GM23338 (cell line): ENCODE measurements at regions not wholly inside any gene's neighbourhood (a gene's known extent, or its start where the extent isn't known, plus 50 kb on each side); places are given as distances from the start of the nearest gene placed in this dataset.

ENCODE experiments used
- ATAC-seq: fragments of 200-7000 bp; cut with Tn5 transposase; 3 replicates; pipeline ENCODE4 v1.9.1; 2020
- DNase-seq: peaks from one replicate; pipeline ENCODE4 v3.0.0-alpha.2; 2015; ENCODE audit warnings: low spot score
- H2AFZ ChIP-seq: fragments of 200-600 bp; sonication (generic); 2 replicates; pipeline ENCODE4 v1.8.0; 2016; ENCODE audit warnings: antibody characterized with exemption, mild to moderate bottlenecking, moderate library complexity
- H3F3A ChIP-seq: fragments of 200-600 bp; sonication (generic); replicated peaks from 2 replicates; pipeline ENCODE4 v1.8.0; 2017; ENCODE audit warnings: antibody characterized with exemption, mixed run types, low read depth
- H3K27ac ChIP-seq: fragments of 200-600 bp; sonication (generic); 2 replicates; pipeline ENCODE4 v1.6.1; 2016; ENCODE audit warnings: low read depth
- H3K27me3 ChIP-seq: fragments of 200-600 bp; sonication (generic); 2 replicates; pipeline ENCODE4 v1.8.0; 2016; ENCODE audit warnings: mild to moderate bottlenecking, mixed run types, moderate library complexity; ENCODE audit not compliant: insufficient read depth
- H3K36me3 ChIP-seq: fragments of 200-600 bp; sonication (generic); 2 replicates; pipeline ENCODE4 v1.8.0; 2016; ENCODE audit warnings: mild to moderate bottlenecking; ENCODE audit not compliant: insufficient read depth
- H3K4me1 ChIP-seq: fragments of 200-600 bp; sonication (generic); 2 replicates; pipeline ENCODE4 v1.8.0; 2016; ENCODE audit warnings: mild to moderate bottlenecking, moderate library complexity; ENCODE audit not compliant: insufficient read depth
- H3K4me2 ChIP-seq: fragments of 200-600 bp; sonication (generic); 2 replicates; pipeline ENCODE4 v1.7.1; 2017; ENCODE audit warnings: mixed run types
- H3K4me3 ChIP-seq: fragments of 200-600 bp; sonication (generic); 2 replicates; pipeline ENCODE4 v1.6.1; 2016; ENCODE audit warnings: mixed run types
- H3K79me2 ChIP-seq: fragments of 200-600 bp; sonication (generic); replicated peaks from 2 replicates; pipeline ENCODE4 v1.8.0; 2017; ENCODE audit warnings: mild to moderate bottlenecking; ENCODE audit not compliant: insufficient read depth
- H3K9me2 ChIP-seq: fragments of 200-600 bp; sonication (generic); 2 replicates; pipeline ENCODE4 v1.8.0; 2017; ENCODE audit not compliant: insufficient read depth
- H4K20me1 ChIP-seq: fragments of 200-600 bp; sonication (generic); replicated peaks from 2 replicates; pipeline ENCODE4 v1.8.0; 2017; ENCODE audit warnings: mild to moderate bottlenecking; ENCODE audit not compliant: insufficient read depth
- H3K27ac Mint-ChIP-seq: 2 replicates; pipeline ENCODE4 v1.8.0; 2020; ENCODE audit warnings: inconsistent platforms, mild to moderate bottlenecking, moderate library complexity, mixed read lengths
- H3K27me3 Mint-ChIP-seq: 3 replicates; pipeline ENCODE4 v1.8.0; 2022; ENCODE audit warnings: low read depth, mild to moderate bottlenecking, moderate library complexity, mixed read lengths, inconsistent platforms; ENCODE audit not compliant: insufficient read depth, poor library complexity
- H3K36me3 Mint-ChIP-seq: 3 replicates; pipeline ENCODE4 v1.8.0; 2021; ENCODE audit warnings: low read depth, mild to moderate bottlenecking, inconsistent platforms, moderate library complexity, mixed read lengths
- H3K4me1 Mint-ChIP-seq: 3 replicates; pipeline ENCODE4 v1.8.0; 2020; ENCODE audit warnings: mild to moderate bottlenecking, inconsistent platforms, mixed read lengths
- H3K4me3 Mint-ChIP-seq: 3 replicates; pipeline ENCODE4 v1.8.0; 2021; ENCODE audit warnings: moderate library complexity, mild to moderate bottlenecking, inconsistent platforms, mixed read lengths
- H3K9me3 Mint-ChIP-seq: 3 replicates; pipeline ENCODE4 v1.8.0; 2020; ENCODE audit warnings: moderate library complexity, mild to moderate bottlenecking, inconsistent platforms, mixed read lengths
- EZH2 ChIP-seq: fragments of 200-600 bp; sonication (generic); IDR thresholded peaks from one replicate; pipeline ENCODE4 v1.8.0; 2017; ENCODE audit warnings: antibody characterized with exemption, mild to moderate bottlenecking, low read depth; ENCODE audit not compliant: unreplicated experiment
- EZH2phosphoT487 ChIP-seq: fragments of 200-600 bp; sonication (generic); IDR thresholded peaks from one replicate; pipeline ENCODE4 v1.8.1; 2018; ENCODE audit warnings: antibody characterized with exemption; ENCODE audit not compliant: unreplicated experiment
- POLR2AphosphoS5 ChIP-seq: IDR thresholded peaks from 2 replicates; pipeline ENCODE4 v1.6.1; 2016; ENCODE audit warnings: antibody characterized with exemption, low read depth
- TF ChIP-seq, protein P1 (sequence below): fragments of 250-450 bp; sonication (Bioruptor Pico); IDR thresholded peaks from 2 replicates; pipeline ENCODE4 v1.5.0; 2020; ENCODE audit warnings: mild to moderate bottlenecking, moderate library complexity
- TF ChIP-seq, protein P2 (sequence below): IDR thresholded peaks from 2 replicates; pipeline ENCODE4 v1.6.1; 2016; ENCODE audit warnings: antibody characterized with exemption
- TF ChIP-seq, protein P3 (sequence below): IDR thresholded peaks from one replicate; pipeline ENCODE4 v1.6.1; 2018; ENCODE audit warnings: antibody characterized with exemption; ENCODE audit not compliant: unreplicated experiment

DNA sequence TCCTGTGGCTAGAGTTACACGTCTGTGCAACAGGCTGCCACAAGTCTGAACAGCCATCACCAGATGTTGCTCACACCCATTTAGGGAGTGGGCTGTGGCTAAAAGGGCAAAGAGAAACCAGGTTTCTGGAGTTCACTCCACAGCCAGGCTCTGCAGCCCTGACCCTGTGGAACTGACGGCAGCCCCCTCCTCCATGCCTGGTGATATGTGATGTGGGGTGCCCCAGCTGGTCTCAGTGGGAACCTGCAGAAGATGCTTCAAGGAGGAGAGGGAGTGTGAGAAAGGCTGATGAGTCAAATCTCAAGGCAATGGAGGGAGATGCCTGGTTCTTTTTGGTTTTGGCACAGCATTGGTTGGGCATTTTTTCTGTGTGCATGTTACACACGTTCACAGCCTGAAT, 130.6 kb downstream of the TPRA1 start (continued):
- TF ChIP-seq, protein P1, sequence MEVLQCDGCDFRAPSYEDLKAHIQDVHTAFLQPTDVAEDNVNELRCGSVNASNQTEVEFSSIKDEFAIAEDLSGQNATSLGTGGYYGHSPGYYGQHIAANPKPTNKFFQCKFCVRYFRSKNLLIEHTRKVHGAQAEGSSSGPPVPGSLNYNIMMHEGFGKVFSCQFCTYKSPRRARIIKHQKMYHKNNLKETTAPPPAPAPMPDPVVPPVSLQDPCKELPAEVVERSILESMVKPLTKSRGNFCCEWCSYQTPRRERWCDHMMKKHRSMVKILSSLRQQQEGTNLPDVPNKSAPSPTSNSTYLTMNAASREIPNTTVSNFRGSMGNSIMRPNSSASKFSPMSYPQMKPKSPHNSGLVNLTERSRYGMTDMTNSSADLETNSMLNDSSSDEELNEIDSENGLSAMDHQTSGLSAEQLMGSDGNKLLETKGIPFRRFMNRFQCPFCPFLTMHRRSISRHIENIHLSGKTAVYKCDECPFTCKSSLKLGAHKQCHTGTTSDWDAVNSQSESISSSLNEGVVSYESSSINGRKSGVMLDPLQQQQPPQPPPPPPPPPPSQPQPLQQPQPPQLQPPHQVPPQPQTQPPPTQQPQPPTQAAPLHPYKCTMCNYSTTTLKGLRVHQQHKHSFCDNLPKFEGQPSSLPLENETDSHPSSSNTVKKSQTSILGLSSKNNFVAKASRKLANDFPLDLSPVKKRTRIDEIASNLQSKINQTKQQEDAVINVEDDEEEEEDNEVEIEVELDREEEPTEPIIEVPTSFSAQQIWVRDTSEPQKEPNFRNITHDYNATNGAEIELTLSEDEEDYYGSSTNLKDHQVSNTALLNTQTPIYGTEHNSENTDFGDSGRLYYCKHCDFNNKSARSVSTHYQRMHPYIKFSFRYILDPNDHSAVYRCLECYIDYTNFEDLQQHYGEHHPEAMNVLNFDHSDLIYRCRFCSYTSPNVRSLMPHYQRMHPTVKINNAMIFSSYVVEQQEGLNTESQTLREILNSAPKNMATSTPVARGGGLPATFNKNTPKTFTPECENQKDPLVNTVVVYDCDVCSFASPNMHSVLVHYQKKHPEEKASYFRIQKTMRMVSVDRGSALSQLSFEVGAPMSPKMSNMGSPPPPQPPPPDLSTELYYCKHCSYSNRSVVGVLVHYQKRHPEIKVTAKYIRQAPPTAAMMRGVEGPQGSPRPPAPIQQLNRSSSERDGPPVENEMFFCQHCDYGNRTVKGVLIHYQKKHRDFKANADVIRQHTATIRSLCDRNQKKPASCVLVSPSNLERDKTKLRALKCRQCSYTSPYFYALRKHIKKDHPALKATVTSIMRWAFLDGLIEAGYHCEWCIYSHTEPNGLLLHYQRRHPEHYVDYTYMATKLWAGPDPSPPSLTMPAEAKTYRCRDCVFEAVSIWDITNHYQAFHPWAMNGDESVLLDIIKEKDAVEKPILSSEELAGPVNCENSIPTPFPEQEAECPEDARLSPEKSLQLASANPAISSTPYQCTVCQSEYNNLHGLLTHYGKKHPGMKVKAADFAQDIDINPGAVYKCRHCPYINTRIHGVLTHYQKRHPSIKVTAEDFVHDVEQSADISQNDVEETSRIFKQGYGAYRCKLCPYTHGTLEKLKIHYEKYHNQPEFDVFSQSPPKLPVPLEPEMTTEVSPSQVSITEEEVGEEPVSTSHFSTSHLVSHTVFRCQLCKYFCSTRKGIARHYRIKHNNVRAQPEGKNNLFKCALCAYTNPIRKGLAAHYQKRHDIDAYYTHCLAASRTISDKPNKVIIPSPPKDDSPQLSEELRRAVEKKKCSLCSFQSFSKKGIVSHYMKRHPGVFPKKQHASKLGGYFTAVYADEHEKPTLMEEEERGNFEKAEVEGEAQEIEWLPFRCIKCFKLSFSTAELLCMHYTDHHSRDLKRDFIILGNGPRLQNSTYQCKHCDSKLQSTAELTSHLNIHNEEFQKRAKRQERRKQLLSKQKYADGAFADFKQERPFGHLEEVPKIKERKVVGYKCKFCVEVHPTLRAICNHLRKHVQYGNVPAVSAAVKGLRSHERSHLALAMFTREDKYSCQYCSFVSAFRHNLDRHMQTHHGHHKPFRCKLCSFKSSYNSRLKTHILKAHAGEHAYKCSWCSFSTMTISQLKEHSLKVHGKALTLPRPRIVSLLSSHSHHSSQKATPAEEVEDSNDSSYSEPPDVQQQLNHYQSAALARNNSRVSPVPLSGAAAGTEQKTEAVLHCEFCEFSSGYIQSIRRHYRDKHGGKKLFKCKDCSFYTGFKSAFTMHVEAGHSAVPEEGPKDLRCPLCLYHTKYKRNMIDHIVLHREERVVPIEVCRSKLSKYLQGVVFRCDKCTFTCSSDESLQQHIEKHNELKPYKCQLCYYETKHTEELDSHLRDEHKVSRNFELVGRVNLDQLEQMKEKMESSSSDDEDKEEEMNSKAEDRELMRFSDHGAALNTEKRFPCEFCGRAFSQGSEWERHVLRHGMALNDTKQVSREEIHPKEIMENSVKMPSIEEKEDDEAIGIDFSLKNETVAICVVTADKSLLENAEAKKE (CRISPR knock-in tag), result no peak
- TF ChIP-seq EZH2 (no peak), EZH2phosphoT487 (no peak), POLR2AphosphoS5 (no peak)
- TF ChIP-seq, protein P2, sequence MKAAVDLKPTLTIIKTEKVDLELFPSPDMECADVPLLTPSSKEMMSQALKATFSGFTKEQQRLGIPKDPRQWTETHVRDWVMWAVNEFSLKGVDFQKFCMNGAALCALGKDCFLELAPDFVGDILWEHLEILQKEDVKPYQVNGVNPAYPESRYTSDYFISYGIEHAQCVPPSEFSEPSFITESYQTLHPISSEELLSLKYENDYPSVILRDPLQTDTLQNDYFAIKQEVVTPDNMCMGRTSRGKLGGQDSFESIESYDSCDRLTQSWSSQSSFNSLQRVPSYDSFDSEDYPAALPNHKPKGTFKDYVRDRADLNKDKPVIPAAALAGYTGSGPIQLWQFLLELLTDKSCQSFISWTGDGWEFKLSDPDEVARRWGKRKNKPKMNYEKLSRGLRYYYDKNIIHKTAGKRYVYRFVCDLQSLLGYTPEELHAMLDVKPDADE, result no peak

DNA sequence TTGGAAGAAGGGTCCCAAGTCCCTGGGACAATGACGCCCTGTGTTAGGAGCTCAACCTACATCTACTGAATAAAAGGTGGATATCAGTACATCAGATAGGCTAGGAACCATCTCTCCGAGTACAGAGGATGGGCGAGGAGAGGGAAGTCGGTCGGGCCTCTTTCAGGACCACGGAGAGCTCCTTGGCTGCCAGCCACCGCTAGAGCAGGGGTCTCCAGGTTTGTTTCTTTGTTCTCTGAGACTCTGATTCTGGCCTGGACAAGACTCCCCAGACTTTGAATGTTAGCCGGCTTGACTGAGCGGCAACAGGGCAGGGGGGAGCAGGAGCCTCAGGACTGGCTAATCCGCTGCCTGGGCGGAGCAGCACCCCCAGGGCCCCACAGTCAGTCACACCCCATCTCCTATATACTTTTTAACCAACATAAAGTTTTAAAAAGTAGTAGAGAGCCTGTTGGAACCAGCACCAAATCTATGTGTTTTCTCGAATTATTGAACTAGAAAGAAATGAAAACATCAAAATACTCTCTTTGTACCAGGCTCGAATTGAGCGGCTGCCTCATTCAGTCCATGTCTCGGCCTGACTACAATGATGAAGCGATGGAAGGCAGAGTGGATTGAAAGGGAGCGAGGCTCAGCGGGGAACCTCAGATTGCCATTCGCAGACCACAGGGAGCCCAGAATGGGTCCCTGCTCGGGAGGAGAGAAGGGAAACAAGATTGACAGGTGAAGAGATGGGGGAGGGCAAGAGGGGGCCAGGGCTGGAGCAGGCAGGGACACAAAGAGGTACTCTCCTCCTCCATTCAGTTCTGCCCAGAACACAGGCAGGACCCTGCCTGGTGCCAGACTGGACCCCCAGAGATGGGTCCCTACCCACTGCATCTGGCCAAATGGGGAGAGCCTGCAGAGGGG, 131.6 kb downstream of the TPRA1 start:
- H3K4me1 ChIP-seq, result peaks cover 13% of the 10 kb centered on the region
- H3K79me2 ChIP-seq, result no peaks in the 10 kb centered on the region
- H3K9me3 Mint-ChIP-seq, result no peaks in the 10 kb centered on the region
- H4K20me1 ChIP-seq, result peaks cover 5% of the 10 kb centered on the region; the same call in 1 of the 2 replicates
- no peak overlapping the region for H3K27ac Mint-ChIP-seq
- H3F3A ChIP-seq, result no peaks in the 10 kb centered on the region
- DNase-seq (peak; percentile 91), ATAC-seq (peak; percentile 32)
- H3K27me3 Mint-ChIP-seq, result peaks cover 46% of the 10 kb centered on the region
- H3K4me2 ChIP-seq, result peak overlapping the region; percentile 21; the same call in 1 of the 2 replicates
- no peak overlapping the region for H2AFZ ChIP-seq
- peaks cover 43% of the 10 kb centered on the region for H3K27me3 ChIP-seq
- H3K4me3 ChIP-seq, result no peak overlapping the region
- H3K36me3 Mint-ChIP-seq, result no peaks in the 10 kb centered on the region; the same call in 2 of the 3 replicates
- peaks cover 11% of the 10 kb centered on the region for H3K4me1 Mint-ChIP-seq
- no peaks in the 10 kb centered on the region for H3K9me2 ChIP-seq
- H3K4me3 Mint-ChIP-seq, result no peak overlapping the region
- no peaks in the 10 kb centered on the region for H3K36me3 ChIP-seq
- no peak overlapping the region for H3K27ac ChIP-seq
- no peak for TF ChIP-seq EZH2phosphoT487
- TF ChIP-seq, protein P3, sequence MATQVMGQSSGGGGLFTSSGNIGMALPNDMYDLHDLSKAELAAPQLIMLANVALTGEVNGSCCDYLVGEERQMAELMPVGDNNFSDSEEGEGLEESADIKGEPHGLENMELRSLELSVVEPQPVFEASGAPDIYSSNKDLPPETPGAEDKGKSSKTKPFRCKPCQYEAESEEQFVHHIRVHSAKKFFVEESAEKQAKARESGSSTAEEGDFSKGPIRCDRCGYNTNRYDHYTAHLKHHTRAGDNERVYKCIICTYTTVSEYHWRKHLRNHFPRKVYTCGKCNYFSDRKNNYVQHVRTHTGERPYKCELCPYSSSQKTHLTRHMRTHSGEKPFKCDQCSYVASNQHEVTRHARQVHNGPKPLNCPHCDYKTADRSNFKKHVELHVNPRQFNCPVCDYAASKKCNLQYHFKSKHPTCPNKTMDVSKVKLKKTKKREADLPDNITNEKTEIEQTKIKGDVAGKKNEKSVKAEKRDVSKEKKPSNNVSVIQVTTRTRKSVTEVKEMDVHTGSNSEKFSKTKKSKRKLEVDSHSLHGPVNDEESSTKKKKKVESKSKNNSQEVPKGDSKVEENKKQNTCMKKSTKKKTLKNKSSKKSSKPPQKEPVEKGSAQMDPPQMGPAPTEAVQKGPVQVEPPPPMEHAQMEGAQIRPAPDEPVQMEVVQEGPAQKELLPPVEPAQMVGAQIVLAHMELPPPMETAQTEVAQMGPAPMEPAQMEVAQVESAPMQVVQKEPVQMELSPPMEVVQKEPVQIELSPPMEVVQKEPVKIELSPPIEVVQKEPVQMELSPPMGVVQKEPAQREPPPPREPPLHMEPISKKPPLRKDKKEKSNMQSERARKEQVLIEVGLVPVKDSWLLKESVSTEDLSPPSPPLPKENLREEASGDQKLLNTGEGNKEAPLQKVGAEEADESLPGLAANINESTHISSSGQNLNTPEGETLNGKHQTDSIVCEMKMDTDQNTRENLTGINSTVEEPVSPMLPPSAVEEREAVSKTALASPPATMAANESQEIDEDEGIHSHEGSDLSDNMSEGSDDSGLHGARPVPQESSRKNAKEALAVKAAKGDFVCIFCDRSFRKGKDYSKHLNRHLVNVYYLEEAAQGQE, result peak; percentile 95
